Fibroblast of the aortic adventitia (primary cell): ENCODE measurements at regions not wholly inside any gene's neighbourhood (a gene's known extent, or its start where the extent isn't known, plus 50 kb on each side); places are given as distances from the start of the nearest gene placed in this dataset.
A peak's percentile ranks its signal among the peaks of the same experiment; 100 is the strongest.

Source experiments
- DNase-seq: peaks from one replicate; pipeline ENCODE4 v3.0.0-alpha.2; 2010; ENCODE audit warnings: low read depth
- H3K4me3 ChIP-seq: 2 replicates; pipeline ENCODE4 v1.5.1; 2011; ENCODE audit warnings: low read depth, mild to moderate bottlenecking, control low read depth, low read length, moderate library complexity
- TF ChIP-seq, protein P1 (sequence below): IDR thresholded peaks from 2 replicates; pipeline ENCODE4 v1.5.1; 2011; ENCODE audit warnings: mild to moderate bottlenecking, low read length, control low read depth, inconsistent platforms; ENCODE audit not compliant: insufficient read depth

DNA sequence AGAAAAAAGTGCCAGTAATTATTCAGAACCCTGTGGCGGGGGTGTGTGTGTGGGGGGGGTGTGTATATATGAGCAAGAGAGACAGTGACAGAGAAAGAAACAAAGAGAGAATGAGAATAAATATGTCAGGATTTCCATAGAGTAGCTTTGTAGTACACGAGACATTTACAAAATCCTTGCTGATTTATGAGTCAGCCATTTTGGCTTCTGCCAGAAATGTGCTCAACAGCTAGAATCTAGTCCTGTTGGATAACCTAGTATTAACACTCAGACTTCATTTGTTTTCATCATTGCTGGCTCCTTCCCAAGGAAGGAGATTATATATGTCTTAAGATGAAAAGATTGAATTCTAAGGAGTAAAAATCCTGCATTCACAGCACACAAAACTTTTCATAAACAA is 140.5 kb upstream of the HNRNPA3 start:
- TF ChIP-seq, protein P1, sequence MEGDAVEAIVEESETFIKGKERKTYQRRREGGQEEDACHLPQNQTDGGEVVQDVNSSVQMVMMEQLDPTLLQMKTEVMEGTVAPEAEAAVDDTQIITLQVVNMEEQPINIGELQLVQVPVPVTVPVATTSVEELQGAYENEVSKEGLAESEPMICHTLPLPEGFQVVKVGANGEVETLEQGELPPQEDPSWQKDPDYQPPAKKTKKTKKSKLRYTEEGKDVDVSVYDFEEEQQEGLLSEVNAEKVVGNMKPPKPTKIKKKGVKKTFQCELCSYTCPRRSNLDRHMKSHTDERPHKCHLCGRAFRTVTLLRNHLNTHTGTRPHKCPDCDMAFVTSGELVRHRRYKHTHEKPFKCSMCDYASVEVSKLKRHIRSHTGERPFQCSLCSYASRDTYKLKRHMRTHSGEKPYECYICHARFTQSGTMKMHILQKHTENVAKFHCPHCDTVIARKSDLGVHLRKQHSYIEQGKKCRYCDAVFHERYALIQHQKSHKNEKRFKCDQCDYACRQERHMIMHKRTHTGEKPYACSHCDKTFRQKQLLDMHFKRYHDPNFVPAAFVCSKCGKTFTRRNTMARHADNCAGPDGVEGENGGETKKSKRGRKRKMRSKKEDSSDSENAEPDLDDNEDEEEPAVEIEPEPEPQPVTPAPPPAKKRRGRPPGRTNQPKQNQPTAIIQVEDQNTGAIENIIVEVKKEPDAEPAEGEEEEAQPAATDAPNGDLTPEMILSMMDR, result no peak
- peak; percentile 8 for DNase-seq

DNA sequence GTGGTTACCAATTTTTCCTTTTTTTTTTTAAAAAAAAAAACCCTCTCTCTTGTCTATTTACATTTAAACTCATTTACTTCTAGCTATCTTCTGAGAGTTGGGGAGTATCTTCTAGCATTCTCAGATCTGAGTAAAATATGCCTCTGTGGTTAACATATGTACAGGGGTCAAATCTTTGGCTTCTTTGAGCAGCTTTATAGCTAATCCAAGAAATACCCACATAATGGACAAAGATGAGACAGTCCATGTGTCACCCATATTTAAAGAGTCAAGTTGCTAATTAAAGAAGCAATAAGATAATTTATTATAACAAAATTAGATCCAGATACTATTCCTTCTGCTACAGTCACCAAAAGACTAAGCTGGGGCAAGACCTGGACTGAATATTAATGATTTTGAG is 139.0 kb upstream of the HNRNPA3 start:
- DNase-seq, result no peak
- TF ChIP-seq, protein P1, result no peak
- no peak overlapping the region for H3K4me3 ChIP-seq

More for the DNA sequence above, 140.5 kb upstream of the HNRNPA3 start:
- H3K4me3 ChIP-seq, result no peak overlapping the region

DNA sequence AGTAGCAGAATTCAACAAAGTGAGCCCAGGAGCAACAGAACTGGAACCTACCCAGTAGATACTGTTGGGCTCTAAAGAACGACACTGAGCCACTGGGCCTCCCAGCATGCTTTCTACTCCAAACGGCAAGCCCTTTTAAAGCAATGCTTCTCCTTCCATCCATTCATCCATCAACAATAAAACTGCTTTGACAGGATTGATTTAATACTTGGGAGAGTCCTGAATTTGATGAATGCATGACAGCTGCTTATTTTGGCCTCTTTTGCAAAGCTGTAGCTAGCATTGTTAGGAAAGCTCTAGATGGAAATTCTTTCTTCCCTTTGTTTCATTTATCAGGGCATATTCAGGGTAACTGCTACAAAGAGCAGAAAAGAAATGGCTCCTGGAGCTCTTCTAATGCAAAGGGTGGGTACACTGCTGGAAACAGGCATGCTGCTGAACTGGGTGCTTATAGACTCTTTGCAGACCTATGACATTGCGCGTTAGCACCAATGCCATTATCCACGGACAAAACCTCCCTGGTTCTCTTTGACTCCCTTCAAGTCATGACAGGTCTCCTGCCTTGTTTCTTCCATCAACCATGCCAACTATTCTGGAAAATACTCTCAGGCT is 138.4 kb upstream of the HNRNPA3 start:
- TF ChIP-seq, protein P1, result no peak
- no peak overlapping the region for H3K4me3 ChIP-seq
- DNase-seq, result no peak

DNA sequence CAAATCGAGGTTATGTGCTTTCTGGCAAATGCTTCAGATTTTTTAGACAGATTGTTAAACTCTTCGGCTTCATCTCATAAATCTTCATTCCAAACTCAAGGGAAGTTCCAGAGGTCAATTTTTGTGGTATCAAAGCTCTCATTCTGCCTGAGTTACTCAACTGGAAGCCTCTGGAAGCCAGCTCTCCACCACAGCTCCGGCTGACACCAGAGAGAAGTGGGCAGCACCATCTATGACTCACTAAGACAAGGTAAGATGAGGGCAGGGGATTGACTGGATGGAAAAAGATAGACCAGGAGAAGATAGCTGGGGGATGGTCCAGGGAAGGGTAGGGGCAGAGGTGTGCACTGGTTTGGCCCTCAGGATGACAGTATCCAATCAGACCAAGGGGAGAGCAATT is 137.3 kb upstream of the HNRNPA3 start:
- no peak for DNase-seq
- H3K4me3 ChIP-seq, result no peak overlapping the region
- TF ChIP-seq, protein P1, result no peak

DNA sequence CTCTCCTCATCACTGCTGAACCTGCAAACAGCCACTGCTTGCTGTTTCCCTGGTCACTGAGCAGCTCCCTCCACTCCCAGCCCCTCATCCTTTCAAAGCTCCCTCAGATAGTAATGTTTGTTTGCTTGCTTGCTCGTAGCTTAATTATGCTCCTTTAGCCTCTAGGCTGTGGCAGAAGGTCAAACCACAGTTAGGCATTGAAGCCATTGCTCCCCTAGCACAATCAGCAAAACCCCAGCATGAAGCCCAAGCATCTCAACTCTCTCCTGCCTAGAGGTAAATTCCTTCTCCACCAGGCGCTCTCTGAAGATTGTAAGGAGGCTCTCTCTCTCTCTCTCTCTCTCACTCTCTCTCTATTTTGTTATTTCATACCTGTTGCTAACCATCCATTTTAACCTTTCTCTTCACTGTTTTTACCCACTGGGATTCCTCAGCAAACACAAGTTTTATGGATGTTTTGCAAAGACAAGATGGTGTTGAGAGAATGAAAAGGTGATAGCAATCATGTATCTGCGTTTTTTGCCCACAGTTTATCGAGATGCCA is 135.9 kb upstream of the HNRNPA3 start:
- no peak for DNase-seq
- TF ChIP-seq, protein P1, result no peak
- no peak overlapping the region for H3K4me3 ChIP-seq

DNA sequence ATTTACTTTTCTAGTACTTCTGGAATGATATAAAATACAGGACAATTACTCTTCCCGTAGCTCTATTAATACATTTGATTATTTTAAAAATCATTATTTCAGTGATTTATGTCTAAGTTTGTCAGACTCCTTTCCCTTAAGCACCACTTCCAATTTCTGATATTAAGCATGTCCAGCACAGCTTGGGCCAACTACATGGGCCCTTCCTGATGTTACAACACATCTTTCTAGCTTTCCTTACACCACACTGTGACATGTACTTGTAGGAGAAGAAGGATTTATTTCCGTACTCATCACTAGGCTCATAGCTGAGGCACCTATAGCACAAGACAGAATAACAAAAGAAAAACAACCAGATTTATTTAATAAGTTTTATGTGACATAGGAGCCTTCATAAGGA is 134.8 kb upstream of the HNRNPA3 start:
- no peak for DNase-seq
- H3K4me3 ChIP-seq, result no peak overlapping the region
- TF ChIP-seq, protein P1, result no peak

DNA sequence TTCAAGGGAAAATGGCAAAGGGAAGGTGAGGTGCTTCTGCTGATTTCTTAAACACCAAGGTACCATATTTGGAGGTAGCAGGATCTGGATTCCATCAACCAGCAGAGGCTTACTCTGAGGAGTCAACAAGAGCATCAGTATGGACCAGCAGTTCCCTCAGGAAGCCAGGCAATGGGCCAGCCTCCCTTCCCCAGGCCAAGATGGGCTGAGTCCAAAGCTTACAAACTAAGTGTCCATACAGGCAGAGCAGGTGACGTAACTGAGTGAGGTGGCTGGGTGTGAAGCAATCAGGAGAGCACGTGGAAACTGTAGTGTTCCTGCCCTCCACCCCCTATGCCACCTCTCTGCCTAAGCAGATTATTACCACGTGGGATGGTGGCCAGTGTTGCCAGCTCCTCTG is 134.2 kb upstream of the HNRNPA3 start:
- peak; percentile 49 for DNase-seq
- TF ChIP-seq, protein P1, result no peak
- H3K4me3 ChIP-seq, result no peak overlapping the region
